ENCODE measurements at regions not wholly inside any gene's neighbourhood (a gene's known extent, or its start where the extent isn't known, plus 50 kb on each side); places are given as distances from the start of the nearest gene placed in this dataset.

- no peak overlapping the region for H3K27ac ChIP-seq (ENCODE audit: insufficient read length, low read depth, low read length)
- no peaks in the 10 kb centered on the region for H3K9me3 ChIP-seq (ENCODE audit: control insufficient read depth, low read depth, low read length)
- no peak overlapping the region for H3K4ac ChIP-seq (ENCODE audit: low read depth, low read length)
- no peak overlapping the region for H2BK120ac ChIP-seq (ENCODE audit: low read depth, low read length, poor library complexity, severe bottlenecking)
- no peaks in the 10 kb centered on the region for H3K79me1 ChIP-seq (ENCODE audit: insufficient read depth, low read depth, low read length, poor library complexity, severe bottlenecking)
- Mint-ChIP-seq H3K9me3 (no peaks in the 10 kb centered on the region; a peak in 1 of 5 replicates), H3K27me3 (ENCODE audit: low read depth) (no peaks in the 10 kb centered on the region; the same call in 1 of the 2 replicates), H3K4me3 (no peak overlapping the region), H3K27ac (no peak overlapping the region), H3K4me1 (peaks cover 29% of the 10 kb centered on the region in 2 experiments), H3K36me3 (ENCODE audit: insufficient read depth in 1 of 3, low read depth in 3 of 3) (no peaks in the 10 kb centered on the region)
- no peak overlapping the region for H4K91ac ChIP-seq (ENCODE audit: insufficient read length, low read depth, low read length)
- H2AFZ ChIP-seq (ENCODE audit: low read length) = no peak overlapping the region
- no peak overlapping the region for H3K14ac ChIP-seq (ENCODE audit: insufficient read depth, low read length)
- TF ChIP-seq CTCF (conservative IDR thresholded peaks at IDR 0.05) = no peak
- H2BK12ac ChIP-seq (ENCODE audit: insufficient read length, low read depth, low read length) = no peak overlapping the region
- peaks cover 6% of the 10 kb centered on the region; the same call in 1 of the 2 replicates for H3K4me1 ChIP-seq (ENCODE audit: insufficient read depth, low read length)
- H3K18ac ChIP-seq (ENCODE audit: insufficient read length, low read depth, low read length) = no peak overlapping the region
- no peak overlapping the region for H2BK15ac ChIP-seq (ENCODE audit: low read depth, low read length)
- H3K9ac ChIP-seq (ENCODE audit: extremely low read depth, insufficient read length, low read length) = no peak overlapping the region
- H4K8ac ChIP-seq (replicated peaks; ENCODE audit: insufficient read length, low read depth, low read length) = no peak overlapping the region
- H2BK20ac ChIP-seq (ENCODE audit: low read depth, low read length, poor library complexity, severe bottlenecking) = no peak overlapping the region
- H4K5ac ChIP-seq (ENCODE audit: insufficient read length, low read depth, low read length) = no peak overlapping the region
- H4K20me1 ChIP-seq (ENCODE audit: control insufficient read depth, insufficient read depth, insufficient read length) = no peaks in the 10 kb centered on the region
- no peak overlapping the region for H3T11ph ChIP-seq (ENCODE audit: low read length)
- H3K23me2 ChIP-seq (ENCODE audit: insufficient read length, low read depth, low read length, poor library complexity, severe bottlenecking) = no peaks in the 10 kb centered on the region
- no peak overlapping the region for H2AK5ac ChIP-seq (ENCODE audit: insufficient read length, low read length)
- H3K56ac ChIP-seq (ENCODE audit: insufficient read length, low read depth, low read length) = no peak overlapping the region
- H3K4me2 ChIP-seq (ENCODE audit: insufficient read depth, insufficient read length, low read length) = no peak overlapping the region
- DNase-seq = no peak
- H3K27me3 ChIP-seq (ENCODE audit: insufficient read depth, low read length) = no peaks in the 10 kb centered on the region
- no peak overlapping the region for H3K23ac ChIP-seq (ENCODE audit: insufficient read length, low read depth, low read length)
- H2BK5ac ChIP-seq (ENCODE audit: insufficient read length, low read length) = no peak overlapping the region
- no peaks in the 10 kb centered on the region for H3K79me2 ChIP-seq (ENCODE audit: insufficient read depth, low read length)
Measured at GRCh38 chr11:33412241-33412640, 155.1 kb downstream of the HIPK3 start.
